GM04503 (cell line): ENCODE measurements at regions not wholly inside any gene's neighbourhood (a gene's known extent, or its start where the extent isn't known, plus 50 kb on each side); places are given as distances from the start of the nearest gene placed in this dataset.
"Not testable (repeated sequence)": the region's sequence is repeated elsewhere in the genome, so short reads cannot be mapped to it uniquely, and the experiment has no call there.

Experiments
- DNase-seq: peaks from one replicate; pipeline ENCODE4 v3.0.0-alpha.2; 2012; ENCODE audit warnings: low read depth

DNA sequence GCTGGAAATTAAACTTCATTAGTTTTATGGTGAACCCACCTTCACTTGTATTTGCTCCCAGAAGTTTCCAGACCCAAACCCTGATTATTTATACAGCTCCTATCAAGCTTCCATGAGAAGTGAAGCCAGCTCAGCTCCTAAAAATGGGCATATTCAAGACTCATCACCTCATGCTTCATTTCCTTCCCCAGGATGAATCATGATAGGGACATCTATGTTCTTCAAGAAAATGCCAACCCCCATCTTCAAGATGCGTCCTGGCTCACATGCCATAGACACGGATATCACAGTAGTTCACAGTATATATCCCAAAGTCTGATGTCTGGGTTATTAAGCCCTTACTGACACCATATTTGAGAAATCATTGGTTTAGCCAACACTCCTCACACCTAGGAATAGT is 217.6 kb downstream of the NPR3 start:
- no peak for DNase-seq

DNA sequence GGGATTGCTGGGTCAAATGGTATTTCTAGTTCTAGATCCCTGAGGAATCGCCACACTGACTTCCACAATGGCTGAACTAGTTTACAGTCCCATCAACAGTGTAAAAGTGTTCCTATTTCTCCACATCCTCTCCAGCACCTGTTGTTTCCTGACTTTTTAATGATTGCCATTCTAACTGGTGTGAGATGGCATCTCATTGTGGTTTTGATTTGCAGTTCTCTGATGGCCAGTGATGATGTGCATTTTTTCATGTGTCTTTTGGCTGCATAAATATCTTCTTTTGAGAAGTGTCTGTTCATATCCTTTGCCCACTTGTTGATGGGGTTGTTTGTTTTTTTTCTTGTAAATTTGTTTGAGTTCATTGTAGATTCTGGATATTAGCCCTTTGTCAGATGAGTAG is 220.3 kb downstream of the NPR3 start:
- DNase-seq: not testable (repeated sequence)

DNA sequence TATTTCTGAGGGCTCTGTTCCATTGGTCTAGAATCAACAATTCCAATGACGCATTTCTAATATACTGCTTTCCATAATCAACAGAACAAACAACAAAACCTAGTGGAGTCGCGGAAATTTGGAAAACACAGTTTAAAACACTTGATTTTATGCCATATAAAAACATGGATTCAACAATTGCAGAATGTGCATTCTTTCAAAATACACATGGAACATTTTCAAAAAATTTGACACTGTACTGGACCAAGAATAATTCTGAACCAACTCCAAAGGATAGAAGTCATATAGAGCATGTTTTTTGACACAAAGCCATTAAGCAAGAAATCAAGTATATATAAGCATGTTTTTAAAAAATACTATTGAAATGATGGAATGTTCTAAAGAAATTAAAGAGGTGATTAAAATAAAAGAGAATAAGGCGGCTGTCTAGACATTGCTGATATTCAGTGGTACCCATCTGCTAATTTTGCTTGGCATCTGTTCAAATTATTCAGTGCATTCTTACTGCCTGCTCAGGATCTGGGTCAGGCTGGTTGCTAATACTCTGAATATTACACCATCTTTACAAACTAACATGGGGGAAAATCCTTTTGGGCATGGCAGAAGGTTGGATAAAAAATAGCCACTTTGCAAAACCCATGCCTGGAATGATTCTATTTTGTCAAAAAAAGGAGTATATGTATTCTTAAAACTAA is 221.3 kb downstream of the NPR3 start:
- DNase-seq: no peak

DNA sequence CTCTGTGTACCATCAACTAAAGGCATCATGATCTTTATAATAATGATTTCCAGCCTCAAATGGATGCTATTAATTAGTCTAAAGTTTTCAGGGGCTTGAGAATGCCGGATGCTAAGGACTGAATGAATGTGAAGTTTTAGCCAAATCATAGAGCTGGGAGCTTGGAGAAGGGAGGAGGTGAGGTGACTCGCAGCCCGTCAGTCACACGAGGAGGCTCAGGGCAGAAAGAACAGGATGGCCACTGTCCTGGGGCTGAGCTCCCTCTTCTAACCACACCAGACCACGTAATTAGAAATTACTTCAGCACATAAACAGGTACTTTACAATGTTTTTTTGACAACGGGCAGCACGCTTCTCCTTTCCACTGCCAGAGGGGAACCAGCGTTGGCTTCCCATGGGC is 222.6 kb downstream of the NPR3 start:
- no peak for DNase-seq

DNA sequence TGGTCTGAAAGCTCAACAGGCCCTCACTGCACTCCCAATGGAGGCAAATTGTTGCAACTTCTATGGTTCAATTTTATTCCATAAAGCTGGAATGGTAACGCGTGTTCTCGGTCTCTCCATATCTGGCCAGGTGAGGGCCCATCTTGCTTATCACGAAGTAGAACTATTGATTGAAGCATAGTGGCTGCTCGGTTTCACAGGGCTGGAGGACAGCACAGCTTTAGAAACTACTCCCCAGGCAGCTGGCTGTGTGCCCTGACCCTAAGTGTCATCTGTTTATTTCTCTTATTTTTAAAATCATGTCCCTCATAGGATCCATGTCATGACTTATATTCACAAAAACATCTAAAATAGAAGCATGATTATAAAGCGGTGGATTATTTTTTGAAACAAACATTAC is 223.4 kb downstream of the NPR3 start:
- DNase-seq: no peak

DNA sequence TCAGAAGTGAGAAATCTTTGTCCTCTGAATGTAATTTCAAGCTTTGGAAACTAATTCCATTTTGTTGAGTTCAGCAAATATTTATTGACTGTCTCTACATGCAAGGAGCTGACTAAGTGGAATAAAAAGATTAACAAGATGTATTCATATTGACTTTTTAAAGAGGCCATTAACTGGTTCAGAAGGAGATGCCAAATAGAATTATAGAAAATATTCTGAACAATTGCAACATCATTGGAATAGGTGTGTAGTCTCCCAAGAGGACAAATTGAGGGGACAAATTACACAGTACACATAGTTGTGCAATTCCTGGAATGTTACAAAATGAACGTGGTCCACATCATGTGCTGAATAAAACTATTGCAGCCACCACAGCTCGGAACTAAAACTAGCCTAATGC is 224.2 kb downstream of the NPR3 start:
- no peak for DNase-seq

DNA sequence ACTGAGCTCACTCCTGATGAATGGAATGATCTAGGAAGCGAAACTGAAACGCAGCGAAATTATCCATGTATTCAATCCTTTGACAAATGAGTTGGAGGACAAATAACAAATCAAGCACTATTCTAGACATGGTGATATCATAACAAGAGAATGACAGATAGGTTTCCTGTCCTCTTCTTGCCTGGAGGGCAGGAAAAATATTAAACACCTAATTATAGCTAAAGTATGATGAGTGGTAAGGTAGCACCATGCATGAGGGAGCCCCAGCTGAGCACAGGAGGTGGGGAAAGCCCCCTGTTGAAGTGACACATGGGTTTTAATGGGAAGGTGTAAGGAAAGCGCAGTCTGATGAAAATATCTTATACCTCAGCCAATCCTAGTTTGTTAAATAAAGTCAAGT is 225.2 kb downstream of the NPR3 start:
- no peak for DNase-seq

DNA sequence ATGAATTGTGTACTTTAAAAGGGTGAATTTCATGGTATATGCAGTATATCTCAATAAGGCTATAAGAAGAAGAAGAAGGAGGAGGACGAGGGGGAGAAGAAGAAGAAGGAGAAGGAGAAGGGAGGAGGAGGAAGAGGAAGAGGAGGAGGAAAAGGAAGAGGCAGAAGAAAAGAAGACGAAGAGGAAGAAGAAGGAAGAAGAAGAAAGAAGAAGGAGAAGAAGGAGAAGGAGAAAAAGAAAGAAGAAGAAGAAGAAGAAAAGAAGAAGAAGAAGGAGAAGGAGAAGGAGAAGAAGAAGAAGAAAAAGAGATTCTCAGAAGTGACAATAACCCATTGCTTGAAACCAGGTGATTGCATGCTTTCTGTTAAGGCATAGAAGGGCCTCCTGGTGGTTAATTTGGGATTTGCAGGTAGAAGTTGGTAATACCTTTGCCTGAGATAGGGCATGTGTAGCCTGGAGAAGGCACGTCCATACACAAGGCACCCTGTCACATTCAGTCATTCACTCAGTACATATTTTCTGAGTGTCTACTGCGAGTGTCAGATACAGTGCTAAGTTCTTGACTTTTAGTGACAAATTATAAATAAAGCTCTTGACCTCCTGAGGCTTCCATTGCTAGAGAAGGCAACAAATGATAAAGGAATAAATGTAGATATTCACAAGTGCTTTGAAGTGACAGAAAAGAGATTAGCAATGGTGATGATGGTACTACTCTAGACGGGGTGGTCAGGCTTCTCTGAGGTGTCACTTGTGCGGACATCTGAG is 231.3 kb downstream of the NPR3 start:
- DNase-seq: no peak

DNA sequence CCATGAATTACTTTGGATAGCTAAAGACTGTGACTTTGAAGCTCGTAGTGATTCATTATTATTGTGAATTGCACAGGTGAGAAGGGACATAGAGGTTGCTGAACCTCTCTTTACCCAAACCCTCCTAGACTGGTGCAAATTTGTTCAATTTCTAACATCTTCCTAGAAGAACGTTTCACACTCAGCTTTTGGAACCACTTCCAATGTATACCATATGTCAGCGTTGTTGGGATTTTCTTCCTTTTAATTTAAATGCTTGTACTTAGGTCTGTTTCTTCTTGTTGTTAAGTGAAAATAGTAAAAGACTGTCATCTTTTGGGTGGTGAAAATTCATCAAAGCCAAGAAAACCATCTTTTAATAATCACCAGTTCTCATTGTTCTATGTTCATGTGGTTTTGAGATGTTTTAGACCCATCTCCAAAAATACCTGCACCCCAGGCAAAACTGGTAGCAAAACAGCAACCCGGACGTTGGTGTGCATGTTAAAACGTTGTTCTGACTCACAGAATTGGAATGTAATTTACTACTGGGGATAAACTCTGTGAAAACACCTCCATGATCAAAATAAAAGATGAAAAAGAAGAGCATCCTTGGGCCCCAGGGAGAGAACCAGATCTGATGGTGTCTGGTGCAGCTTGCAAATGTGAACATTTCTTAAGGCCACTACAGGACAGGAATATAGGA is 238.3 kb downstream of the NPR3 start:
- DNase-seq: no peak

DNA sequence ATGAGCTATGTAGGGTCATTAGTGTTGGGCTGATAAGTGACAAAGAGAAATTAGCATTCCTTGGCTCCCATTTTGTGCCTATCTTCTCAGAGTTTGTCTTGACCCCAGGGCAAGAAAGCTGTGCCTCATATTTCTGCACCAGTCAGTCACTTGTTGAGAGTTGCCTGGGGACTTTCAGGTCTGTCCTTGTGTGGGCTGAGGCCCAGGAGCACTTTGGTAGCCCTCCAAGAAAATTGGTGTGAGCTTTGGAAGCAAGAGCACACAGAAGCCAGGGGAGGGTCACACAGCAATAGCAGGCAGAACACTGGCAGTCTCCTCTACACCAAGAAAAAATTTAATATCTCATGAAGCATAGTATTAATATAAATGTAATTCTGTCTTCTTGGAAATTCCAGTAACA is 239.9 kb downstream of the NPR3 start:
- no peak for DNase-seq

DNA sequence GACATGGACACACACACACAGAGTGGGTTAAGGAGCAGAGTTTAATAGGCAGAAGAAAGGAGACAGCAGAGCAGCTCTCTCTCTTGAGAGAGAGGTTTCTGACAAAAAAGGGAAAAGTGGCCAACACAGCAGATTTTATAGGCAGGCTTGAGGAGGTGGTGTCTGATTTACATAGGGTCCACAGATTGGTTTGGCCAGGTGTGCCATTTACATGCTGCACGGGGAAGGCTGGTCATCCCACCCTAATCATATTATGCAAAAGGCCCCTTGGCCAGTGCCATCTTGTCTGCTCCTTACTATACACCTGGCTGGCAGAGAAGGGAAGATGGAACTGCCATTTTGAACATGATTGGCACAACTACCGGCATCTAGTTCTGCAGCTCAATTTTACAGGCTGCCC is 240.8 kb downstream of the NPR3 start:
- no peak for DNase-seq

DNA sequence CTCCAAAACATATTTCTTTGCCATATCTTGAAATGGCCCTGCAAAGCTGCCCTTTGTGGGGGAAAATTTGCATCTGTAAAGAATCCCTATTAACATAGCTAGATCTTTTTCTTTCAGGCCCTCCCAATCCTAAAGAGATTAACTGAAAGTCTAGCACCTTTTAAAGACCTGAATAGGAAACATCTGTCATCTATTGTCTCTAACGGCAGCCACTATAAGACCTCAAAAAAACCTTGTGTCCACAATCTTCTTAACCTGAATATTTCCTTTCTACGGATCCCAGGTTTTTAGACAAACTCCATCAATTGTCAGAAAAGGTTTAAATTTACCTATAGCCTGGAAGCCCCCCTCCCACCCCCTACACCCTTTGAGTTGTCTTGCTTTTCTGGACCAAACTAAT is 241.3 kb downstream of the NPR3 start:
- not testable (repeated sequence) for DNase-seq

DNA sequence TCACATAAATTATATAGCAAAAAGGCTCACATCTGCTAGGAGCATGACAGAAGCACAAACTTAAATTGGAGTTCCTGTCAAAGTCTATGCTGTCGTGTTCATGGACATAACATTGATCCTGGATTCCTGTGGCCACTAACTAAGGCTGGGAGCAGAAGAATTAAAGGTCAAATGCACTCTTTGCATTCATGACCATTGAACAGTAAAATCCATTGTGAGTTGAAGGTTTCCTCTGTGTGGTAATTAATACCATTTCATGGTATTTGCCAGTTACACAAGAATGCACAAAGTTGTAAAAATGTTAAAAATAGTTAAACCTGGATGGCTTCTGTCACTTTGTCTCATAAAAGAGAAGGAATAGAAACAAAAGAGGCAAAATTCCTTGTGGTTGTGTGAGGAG is 242.6 kb downstream of the NPR3 start:
- DNase-seq: no peak

DNA sequence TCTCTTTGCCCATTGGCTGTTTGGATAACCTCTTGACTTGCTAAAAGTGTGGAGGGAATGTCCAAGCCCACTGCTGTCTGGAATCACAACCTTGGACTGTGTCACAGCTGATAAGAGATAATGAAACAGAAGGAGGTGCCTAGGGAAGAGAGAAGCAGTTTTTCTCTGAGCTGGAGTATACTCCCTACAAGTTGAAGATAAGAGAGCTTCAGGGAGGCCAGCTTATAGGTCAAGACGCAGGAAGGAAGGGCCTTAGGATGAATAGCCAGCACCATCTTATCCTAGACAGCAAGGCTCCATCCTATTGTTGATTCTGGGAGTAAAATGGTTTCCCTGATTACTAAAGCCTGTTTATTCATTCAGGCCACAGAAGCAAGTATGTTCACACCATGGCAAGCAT is 244.7 kb downstream of the NPR3 start:
- no peak for DNase-seq

DNA sequence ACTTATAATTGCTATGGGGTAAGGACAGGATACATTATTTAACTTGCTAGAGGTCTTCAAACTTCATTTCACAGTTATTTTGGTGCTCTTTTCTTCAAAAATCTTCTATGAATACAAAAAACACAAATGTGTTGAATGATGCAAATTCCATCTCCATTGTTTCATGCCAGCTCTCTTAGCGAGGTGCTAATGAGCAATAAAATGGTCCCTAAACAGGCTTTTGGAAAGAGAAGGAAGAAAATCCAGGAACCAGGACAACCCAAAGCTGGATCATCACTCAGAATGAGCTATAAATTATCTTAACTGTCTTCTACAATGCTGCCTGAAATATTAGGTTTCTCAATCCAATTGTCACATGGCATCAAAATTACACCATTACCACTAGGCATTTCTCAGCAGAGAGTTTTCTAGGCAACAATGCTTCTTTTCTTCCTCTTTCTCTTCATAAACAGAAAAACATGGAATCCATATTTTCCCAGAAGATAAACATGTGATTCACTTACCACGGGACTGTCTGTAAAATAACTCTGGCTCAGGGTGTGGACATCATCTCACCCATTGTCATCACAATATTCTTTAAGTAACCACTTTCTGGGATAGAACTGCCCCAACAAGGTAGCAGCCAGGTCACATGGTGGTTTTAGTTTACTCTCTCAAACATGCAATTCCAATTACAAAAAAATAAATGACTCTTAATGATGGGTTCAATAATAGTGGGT is 249.4 kb downstream of the NPR3 start:
- peak; percentile 25 for DNase-seq

DNA sequence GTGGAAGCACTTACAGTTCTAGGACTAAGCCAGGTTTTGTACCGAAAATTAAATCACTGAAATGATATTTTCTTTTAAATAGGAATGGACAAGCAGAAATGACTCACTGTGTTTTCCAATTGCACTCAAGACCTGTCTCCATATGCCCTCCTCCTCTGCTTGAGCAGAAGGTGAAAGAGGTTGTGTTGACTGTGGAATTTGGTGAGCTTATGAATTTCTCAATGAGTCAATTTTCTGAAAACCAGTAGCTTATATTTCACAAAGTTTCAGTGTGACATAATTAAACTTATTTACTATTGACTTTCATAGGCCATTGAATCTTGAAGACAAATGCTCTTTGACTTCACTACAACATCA is 249.9 kb downstream of the NPR3 start:
- DNase-seq: peak; percentile 2

DNA sequence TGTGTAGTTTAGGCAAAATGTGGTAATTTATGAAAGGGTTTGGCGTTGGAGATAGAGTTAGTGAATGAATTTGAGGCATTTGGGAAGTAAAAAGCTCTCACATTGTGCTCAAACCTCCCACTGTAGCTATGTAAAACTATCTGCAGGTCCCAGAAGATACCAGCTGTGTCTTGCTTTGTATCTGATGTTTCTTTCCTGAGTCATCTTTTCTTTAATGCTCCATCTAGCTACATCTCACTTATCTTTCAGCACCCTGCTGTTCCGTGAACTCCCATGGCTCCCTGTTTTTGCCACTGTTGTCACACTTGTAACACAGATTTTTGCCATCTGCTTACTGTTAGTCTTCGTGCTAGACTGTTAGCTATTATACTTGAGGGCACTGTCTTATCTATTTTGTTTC is 253.1 kb downstream of the NPR3 start:
- peak; percentile 57 for DNase-seq

DNA sequence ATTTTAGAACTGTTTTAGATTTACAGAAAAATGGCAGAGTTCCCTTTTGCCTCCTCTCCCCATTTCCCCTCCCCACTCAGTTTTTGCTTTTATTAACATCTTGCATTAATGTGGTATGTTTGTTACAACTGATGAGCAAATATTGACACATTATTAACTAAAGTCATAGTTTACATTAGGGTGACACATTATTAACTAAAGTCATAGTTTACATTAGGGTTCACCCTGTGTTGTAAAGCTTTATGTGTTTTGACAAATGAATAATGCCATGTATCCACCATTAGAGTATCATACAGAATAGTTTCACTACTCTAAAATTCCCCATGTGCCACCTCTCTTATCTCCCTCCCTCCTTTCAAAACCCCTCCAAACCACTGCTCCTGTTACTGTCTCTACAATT is 262.5 kb downstream of the NPR3 start:
- no peak for DNase-seq

DNA sequence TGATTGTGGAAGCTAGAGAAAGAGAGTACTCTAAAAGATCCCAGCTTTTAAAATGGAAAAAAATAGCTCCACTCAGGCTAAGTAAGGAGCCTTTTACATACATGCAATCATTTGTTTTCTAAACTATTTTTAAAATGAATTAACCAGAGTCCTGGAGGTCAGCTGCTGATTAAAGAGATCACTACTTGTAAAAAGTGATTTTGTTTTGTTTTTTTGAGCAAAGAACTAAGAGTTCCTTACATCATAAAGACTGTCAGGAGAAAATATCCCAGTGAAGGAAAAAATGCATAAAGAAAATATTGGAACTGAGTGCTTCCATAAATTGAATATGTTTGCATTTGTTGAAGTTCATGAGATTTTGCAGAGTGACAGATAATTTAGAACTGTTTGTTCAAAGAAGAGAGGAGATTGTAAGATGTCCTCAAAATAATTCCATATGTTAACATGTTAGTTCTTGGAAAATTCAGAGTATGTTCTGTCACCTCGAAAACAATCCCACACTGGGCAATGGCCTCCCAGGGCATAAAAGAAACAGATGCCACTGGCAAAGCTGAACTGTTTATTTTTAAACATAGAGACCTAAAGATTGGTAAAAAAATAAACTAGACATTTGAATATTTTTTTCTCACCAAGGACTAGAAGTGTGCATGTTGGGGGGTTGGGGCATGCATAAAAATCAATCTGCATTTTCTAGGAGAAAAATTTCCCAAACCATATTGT is 264.7 kb downstream of the NPR3 start:
- DNase-seq: no peak

DNA sequence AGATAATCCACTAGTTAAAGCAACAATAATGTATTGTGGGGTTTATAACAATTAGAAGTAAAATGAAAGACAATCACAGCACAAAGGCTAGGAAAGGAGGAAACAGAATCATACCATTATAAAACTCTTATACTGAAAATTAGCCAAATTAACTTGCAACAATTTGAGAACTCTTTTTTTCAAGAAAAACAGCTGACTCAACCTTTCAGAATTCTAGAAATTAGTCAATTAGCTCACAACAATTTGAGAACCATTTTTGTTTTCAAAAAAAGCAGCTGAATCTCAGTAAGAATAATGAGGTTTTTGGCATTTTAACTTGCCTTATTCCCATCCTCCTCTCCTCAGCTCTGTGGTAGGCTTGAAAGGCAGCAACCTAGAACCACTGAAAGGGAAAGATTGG is 269.9 kb downstream of the NPR3 start:
- DNase-seq: no peak

DNA sequence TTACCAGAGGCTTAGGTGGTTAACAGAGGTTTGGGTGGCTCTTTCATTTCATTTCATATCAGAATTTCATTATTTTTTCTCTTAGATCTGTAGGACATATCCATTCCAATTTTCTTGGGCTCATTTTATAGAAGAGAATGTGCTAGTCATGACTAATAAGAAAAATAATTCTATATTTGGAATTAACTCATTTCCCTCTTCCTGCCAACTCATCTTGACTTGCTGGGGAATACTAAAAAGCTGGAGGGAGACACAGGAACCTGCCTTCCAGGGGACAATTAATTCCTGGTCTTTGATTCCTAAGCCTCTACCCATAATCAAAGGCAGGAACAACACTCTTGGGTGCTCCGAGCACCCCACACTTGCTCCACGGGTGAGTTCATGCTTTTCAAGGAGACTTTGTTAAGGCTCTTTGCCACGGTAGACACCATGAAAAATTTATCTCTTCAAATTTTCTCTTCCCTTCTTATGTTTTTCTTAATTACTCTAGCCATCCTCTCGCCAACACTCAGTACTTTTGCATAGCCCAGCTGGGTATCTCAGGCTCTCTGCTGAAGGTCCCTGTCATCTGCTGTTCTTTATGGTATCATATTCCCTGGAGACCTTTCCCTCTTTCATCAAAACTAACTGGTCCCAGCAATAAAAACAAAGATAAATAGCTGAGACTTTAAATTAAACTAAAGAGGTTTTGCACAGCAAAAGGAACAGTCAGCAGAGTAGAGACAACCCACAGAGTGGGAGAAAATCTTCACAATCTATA is 273.9 kb downstream of the NPR3 start:
- no peak for DNase-seq
